Esophagus squamous epithelium (tissue), 5 donors: ENCODE measurements at regions not wholly inside any gene's neighbourhood (a gene's known extent, or its start where the extent isn't known, plus 50 kb on each side); places are given as distances from the start of the nearest gene placed in this dataset.
"Not testable (repeated sequence)": the region's sequence is repeated elsewhere in the genome, so short reads cannot be mapped to it uniquely, and the experiment has no call there.

Source experiments
- DNase-seq: peaks from one replicate; lab custom pipeline; 2025; lab: John Stamatoyannopoulos, UW
- H3K27ac ChIP-seq, 4 donors: fragments of 200-600 bp; sonication (generic); one replicate each; pipeline ENCODE4 v1.5.1; 2016 to 2019; ENCODE audit warnings: mild to moderate bottlenecking in 1 of 4
- H3K27me3 ChIP-seq, 4 donors: fragments of 200-600 bp; sonication (generic); 1 replicate in 3 of 4; 2 replicates in 1 of 4; pipeline versions ENCODE4 v1.5.1 to v1.6.0; 2017 to 2021; ENCODE audit warnings: antibody characterized with exemption in 1 of 4
- H3K36me3 ChIP-seq, 3 donors: fragments of 200-600 bp; sonication (generic); one replicate each; pipeline ENCODE4 v1.5.1; 2016 to 2019
- H3K4me1 ChIP-seq, 3 donors: fragments of 200-600 bp; sonication (generic); one replicate each; pipeline ENCODE4 v1.5.1; 2017 to 2019
- H3K4me3 ChIP-seq, 4 donors: fragments of 200-600 bp; sonication (generic); 1 replicate in 3 of 4; 2 replicates in 1 of 4; pipeline ENCODE4 v1.5.1; 2016 to 2019; ENCODE audit warnings: mild to moderate bottlenecking in 2 of 4, moderate library complexity in 1 of 4
- H3K9me3 ChIP-seq, 3 donors: fragments of 200-600 bp; sonication (generic); one replicate each; pipeline ENCODE4 v1.5.1; 2016 to 2019
- CTCF ChIP-seq, 6 experiments: fragments of 450-650 bp in 4 of 6; fragments of 200-600 bp in 2 of 6; sonication (generic) in 2 of 6; IDR thresholded peaks; one replicate each; pipeline ENCODE4 v1.5.1; 2016 to 2019; ENCODE audit warnings: antibody characterized with exemption in 6 of 6, mild to moderate bottlenecking in 4 of 6, moderate library complexity in 4 of 6
- POLR2A ChIP-seq, 4 donors: fragments of 450-650 bp; IDR thresholded peaks; one replicate each; pipeline ENCODE4 v1.6.1; 2017; ENCODE audit warnings: antibody characterized with exemption in 4 of 4, mild to moderate bottlenecking in 4 of 4, moderate library complexity in 3 of 4
- WGBS, 2 donors: methylation state at CpG; one replicate each; pipeline ENCODE4 v1.1.5; 2018; 5-methylcytosine and 5-hydroxymethylcytosine counted together
- intact Hi-C: fragments of 100-400 bp; cut with DNase I; formaldehyde crosslinking; loops from one replicate; pipeline ENCODE4 v1.15.0; 2022
- donor health status: DM: yes; HTN: yes; CAD: no.

DNA sequence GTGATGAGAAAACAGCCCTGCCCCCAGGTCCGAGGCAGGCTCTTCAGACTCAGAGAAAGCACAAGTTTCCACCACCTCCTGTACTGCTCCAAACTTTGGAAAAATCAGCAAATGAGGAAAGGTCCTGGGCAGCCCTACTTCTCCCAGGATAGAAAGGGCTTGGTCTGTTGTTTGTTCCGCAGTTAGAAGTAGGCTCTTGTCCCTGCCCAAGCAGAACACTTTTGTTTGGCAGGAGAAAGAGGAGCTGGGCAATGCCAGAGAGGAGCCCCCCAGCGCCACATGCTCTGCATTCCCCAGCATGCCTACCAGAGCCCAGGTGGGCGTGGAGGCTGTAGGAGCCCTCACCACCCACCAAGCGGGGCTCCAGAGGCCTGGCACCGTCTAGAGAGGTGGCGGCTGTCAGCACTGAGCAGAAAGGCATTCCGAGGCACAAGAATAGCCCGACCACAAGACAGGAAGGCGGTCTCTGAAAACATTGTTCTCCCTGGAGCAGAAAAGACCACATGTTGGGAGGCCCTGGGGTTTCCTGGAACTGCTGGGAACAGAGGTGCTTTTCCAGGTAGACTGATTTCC lies 90.3 kb upstream of the CD82 start:
- no peak for TF ChIP-seq POLR2A (IDR thresholded peaks at IDR 0.05)
- TF ChIP-seq CTCF (IDR thresholded peaks at IDR 0.05), result no peak
- Histone ChIP-seq H3K9me3 (no peaks in the 10 kb centered on the region), H3K27me3 (peaks cover 0 to 27% (median 0%) of the 10 kb centered on the region in 4 donors), H3K4me1 (no peaks in the 10 kb centered on the region), H3K4me3 (no peak overlapping the region), H3K27ac (no peak overlapping the region), H3K36me3 (no peaks in the 10 kb centered on the region)
- intact Hi-C loops, result no loop called here
- no peak for DNase-seq
- 38 to 48% methylated on average over 4 to 5 of the region's 10 CpGs for WGBS, 2 donors

GRCh38 chr11:44482338-44482737 lies 83.1 kb upstream of the CD82 start:
- H3K27ac ChIP-seq, DNase-seq, intact Hi-C loops, H3K9me3 ChIP-seq, H3K4me3 ChIP-seq, H3K4me1 ChIP-seq, H3K27me3 ChIP-seq, H3K36me3 ChIP-seq: not testable (repeated sequence)
- whole genome bisulfite sequencing, 2 donors, result 77 to 90% methylated on average over 4 of the region's 4 CpGs

- intact Hi-C loops, result no loop called here
- 60% methylated on average over 1 to 5 of the region's 10 CpGs for WGBS, 2 donors
- DNase-seq, result no peak
- no peak overlapping the region for H3K4me3 ChIP-seq
- H3K27me3 ChIP-seq, result no peaks in the 10 kb centered on the region
- TF ChIP-seq POLR2A (IDR thresholded peaks at IDR 0.05), result no peak
- no peak for TF ChIP-seq CTCF (IDR thresholded peaks at IDR 0.05)
- H3K36me3 ChIP-seq, result no peaks in the 10 kb centered on the region
- H3K9me3 ChIP-seq, result no peaks in the 10 kb centered on the region
- H3K4me1 ChIP-seq, result no peaks in the 10 kb centered on the region
- no peak overlapping the region for H3K27ac ChIP-seq
These were observed 81.4 kb upstream of the CD82 start for GRCh38 chr11:44483919-44484610.

DNA sequence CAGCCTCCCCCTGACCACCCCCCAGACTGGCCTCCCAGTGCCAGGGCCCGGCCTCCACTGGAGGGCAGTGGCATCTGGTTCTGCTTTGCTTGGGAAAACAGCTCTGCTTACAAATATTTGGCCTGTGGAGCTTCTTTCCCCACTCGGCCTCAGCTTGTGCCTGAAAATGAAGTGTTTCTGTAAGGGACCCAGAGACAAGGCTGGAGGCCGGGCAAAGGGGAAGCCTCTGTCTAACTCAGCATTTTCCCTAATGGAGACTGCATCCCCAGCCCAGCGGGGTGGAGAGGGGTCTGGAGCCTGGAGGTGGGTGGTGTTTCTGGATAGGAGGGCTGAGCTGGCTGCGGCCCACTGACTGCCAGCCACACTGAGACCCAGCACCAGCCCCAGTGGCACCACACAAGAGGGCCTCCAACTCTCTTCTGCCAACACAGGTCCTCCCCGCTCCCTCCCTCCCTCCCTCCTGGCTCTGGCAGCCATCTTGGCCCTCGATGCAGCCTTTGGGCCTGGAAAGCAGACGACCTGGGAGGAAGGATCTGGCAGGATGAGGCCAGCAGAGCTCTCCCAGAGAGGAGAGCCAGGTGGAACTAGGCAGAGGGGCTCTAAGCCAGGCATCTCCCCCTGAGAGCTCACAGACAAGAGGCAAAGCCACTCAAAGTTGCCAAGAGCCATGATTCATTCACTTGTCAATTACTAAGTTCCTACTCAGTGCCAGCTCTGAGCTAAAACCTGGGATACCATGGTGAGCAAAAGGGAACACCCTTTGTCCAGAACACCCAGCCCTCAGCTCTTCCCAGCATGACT lies 77.1 kb upstream of the CD82 start:
- no peak overlapping the region for H3K27ac ChIP-seq
- WGBS, 2 donors, result 64% methylated on average over 4 of the region's 8 CpGs; no CpG with 5 or more reads in 1 of the 2 donors
- H3K4me3 ChIP-seq, result no peak overlapping the region
- TF ChIP-seq POLR2A (IDR thresholded peaks at IDR 0.05) (no peak), CTCF (IDR thresholded peaks at IDR 0.05) (no peak)
- DNase-seq, result no peak
- H3K9me3 ChIP-seq, result no peaks in the 10 kb centered on the region
- no peaks in the 10 kb centered on the region for H3K4me1 ChIP-seq
- H3K27me3 ChIP-seq, result peaks cover 0 to 9% (median 0%) of the 10 kb centered on the region in 4 donors
- intact Hi-C loops, result no loop called here
- no peaks in the 10 kb centered on the region for H3K36me3 ChIP-seq

DNA sequence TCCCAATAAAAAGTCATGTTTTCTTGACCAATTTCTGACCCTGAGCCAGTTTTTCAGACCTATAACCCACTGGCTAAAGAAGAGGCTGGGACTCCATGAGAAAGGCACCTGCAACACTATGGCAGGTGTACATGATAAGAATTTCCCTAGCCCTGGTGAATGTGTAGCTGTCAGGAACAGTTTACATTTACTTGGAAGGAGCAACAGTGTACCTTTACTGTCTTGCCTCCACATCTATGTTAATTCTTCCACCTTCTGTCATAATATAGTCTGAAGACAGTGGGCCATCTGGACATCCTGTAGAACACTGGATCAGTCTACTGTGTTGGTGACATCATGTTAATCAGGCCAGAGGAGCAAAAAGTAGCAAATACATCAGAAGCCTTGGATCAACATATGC lies 72.1 kb upstream of the CD82 start:
- H3K27me3 ChIP-seq, result peaks cover 0 to 9% (median 0%) of the 10 kb centered on the region in 4 donors
- TF ChIP-seq CTCF (IDR thresholded peaks at IDR 0.05), result no peak
- no peak for TF ChIP-seq POLR2A (IDR thresholded peaks at IDR 0.05)
- no peaks in the 10 kb centered on the region for H3K4me1 ChIP-seq

More for the DNA sequence above, 72.1 kb upstream of the CD82 start:
- Histone ChIP-seq H3K36me3 (no peaks in the 10 kb centered on the region), H3K27ac (no peak overlapping the region), H3K4me3 (no peak overlapping the region), H3K9me3 (no peaks in the 10 kb centered on the region)
- DNase-seq, result no peak
- intact Hi-C loops, result no loop called here
